HG03064 (cell line): ENCODE measurements at regions not wholly inside any gene's neighbourhood (a gene's known extent, or its start where the extent isn't known, plus 50 kb on each side); places are given as distances from the start of the nearest gene placed in this dataset.

Experiments
- ATAC-seq: cut with Tn5 transposase; IDR thresholded peaks from one replicate; pipeline ENCODE4 v1.9.1; 2021; ENCODE audit warnings: low read depth; ENCODE audit not compliant: unreplicated experiment

GRCh38 chr5:56692359-56693219, 122.8 kb upstream of the MAP3K1 start:
- ATAC-seq: no peak

GRCh38 chr5:56688402-56688801, 126.9 kb upstream of the MAP3K1 start:
- ATAC-seq: no peak

DNA sequence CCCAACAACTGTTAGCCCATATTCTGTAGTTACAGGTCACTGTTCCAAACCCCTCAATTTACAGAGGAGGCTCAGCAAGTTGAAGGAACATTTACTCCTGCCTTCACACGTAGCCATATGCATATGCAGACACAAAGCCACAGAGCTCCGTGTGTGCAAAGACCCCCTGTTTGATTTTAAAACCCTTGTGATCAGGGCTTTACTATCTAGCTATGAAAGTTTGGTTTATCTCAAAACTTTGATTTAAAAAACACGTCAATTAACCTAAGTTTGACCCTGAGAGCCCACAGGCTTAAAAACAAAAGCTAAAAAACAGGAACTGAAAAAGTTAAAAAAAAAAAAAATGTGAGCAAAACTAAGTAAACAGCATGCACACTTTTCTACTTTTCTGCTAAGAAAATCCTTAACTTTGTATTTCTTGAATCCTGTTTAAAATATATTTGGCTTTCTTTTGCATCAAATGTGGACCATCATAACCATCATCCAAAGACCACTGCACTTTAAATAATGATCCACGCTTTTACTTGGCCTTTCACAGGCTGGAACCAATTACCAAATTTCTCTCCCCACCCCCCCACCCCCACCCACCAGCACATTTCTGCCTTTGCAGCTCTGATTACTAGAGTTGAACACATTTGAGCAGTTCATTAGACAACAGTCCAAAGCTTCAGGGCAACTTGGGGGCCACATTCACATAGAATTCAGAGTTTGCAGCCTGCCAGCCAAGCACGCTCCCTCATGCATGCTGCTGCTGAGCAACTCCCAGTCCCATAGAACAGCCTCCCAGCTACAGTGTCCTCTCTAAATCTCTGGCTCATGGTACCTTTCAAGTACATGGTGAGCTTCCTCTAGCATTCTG, 128.8 kb upstream of the MAP3K1 start:
- ATAC-seq: no peak

- ATAC-seq: no peak
Observed at GRCh38 chr5:56685503-56686217, 129.7 kb upstream of the MAP3K1 start.

DNA sequence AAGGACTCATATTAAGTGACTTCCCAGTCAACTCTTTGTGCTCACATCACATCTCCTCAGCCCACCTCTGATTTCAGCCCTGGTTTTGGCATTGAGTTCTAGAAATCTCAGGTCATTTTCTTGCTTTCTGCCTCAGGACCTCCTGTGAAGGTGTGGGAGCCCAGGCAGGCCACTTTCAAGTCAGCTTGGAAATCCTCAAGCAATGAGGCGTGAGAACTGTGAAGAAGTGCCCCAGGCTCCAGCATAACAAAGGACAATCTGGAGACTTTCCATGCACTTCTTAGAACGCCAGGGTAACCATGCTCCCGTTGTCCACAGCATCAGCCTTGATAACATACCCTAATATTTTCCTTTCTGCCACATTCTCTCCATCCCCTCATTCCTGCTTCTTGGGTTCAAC, 131.2 kb upstream of the MAP3K1 start:
- no peak for ATAC-seq

- no peak for ATAC-seq
Observed at GRCh38 chr5:56683733-56684132, 131.6 kb upstream of the MAP3K1 start.

DNA sequence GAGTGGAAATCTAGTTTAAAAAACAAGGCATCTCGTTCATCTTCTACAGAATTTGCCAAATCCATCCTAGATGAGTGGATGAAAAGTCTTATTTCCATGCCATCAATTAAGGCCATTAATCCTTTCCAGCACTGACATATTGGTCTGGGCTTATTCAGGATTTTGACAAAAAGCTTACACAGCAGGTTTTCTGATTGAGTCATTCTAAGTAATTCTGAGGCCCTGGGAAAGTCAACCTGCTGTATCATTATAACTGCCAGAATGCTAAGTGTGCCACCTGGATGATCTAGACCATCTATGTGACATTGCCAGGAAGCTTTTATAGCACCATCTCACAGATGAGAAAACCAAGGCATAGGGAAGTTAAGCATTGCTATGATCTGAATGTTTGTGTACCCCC, 132.1 kb upstream of the MAP3K1 start:
- ATAC-seq: no peak

- ATAC-seq: no peak
Observed at GRCh38 chr5:56681346-56681745, 134.0 kb upstream of the MAP3K1 start.

GRCh38 chr5:56680731-56681130, 134.6 kb upstream of the MAP3K1 start:
- ATAC-seq: no peak

DNA sequence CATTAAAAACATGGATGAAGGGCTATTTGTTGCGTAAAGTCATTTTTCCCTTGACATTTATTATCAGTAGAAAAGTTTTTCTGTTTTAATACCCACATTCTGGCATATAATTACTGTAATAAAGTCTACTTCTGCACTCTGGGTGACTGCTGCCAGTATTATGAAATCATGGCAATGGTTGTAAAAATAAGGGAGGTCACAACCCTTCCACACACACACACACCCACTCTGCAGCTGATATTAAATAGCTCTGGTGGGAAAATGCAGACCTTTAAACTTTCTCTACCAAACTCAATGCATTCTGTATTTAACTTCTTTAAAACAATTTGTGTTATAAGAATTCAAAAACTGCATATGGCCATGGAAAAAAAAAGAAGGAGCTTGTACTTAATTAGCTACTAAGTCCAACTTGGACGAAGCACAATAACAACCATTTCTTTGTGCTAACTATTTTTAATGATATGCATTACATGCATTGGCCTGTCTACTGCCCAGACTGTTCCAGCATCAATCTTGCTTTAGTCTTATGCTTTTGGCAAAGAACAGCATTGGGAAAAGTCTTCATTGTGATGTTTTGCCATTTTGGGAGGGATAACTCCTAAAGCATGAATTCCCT, 137.6 kb upstream of the MAP3K1 start:
- ATAC-seq: no peak

- ATAC-seq: no peak
Observed at GRCh38 chr5:56676091-56676768, 139.1 kb upstream of the MAP3K1 start.

GRCh38 chr5:56674441-56674840, 140.9 kb upstream of the MAP3K1 start:
- no peak for ATAC-seq

DNA sequence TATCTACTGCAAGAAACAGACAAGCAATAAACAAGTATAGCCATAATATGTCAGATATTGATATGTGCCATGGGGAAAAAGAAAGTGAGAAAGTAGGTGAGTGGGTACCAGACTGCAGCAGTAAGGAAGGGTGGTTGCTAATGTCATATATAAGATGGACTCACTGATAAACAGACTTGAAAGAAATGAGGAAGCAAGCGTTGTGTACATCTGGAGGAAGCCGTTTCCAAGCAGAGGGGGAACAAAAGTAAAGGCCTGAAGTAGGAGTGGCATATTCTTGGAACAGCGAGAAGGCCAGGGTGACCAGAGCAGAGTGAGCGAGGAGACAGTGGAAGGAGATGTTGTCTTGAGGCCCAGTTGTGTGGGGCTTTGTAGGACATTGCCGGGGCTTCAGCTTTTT, 142.2 kb upstream of the MAP3K1 start:
- ATAC-seq: no peak

DNA sequence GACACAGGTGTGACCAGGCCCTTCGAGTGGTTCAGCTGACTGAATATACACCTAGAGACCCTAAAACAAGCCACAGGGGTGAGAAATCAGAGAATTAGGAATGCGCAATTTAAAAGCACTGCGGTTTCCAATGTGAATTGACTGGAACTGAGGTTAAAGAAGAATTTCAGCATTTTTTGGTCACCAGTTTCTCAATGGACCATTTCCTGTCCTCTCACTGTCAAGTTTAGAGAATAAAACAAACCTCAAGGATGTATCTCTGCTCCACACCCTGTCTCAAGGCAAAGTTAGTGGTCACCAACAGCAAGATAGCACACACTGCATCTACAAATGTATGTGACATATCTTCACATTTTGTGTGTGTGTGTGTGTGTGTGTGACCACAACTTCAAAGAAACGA, 143.8 kb upstream of the MAP3K1 start:
- ATAC-seq: no peak

GRCh38 chr5:56670916-56671315, 144.4 kb upstream of the MAP3K1 start:
- no peak for ATAC-seq

GRCh38 chr5:56669534-56670483, 145.5 kb upstream of the MAP3K1 start:
- peak; percentile 98 for ATAC-seq

DNA sequence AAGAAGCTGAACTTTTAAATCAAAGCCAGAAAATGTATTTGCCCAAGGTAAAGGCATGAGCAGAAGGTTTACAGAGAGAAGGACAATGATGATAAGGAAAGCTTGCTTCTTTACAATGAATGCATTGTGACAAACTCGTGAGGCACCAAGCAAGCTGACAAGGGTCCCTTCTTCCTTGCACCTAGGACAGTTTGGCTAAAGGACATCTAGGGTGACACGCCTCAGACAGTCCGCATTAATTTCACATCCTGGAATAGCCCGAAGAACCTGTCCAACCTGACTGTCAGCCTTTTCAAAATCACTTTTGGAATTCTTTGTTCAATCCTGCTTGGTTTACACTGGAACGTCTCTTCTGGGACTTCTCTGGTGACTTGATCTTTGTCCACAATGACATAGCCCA, 146.4 kb upstream of the MAP3K1 start:
- no peak for ATAC-seq

- ATAC-seq: no peak
Observed at GRCh38 chr5:56667692-56668091, 147.7 kb upstream of the MAP3K1 start.

GRCh38 chr5:56666901-56667300, 148.4 kb upstream of the MAP3K1 start:
- ATAC-seq: no peak
